ENCODE measurements at regions not wholly inside any gene's neighbourhood (a gene's known extent, or its start where the extent isn't known, plus 50 kb on each side); places are given as distances from the start of the nearest gene placed in this dataset.

DNA sequence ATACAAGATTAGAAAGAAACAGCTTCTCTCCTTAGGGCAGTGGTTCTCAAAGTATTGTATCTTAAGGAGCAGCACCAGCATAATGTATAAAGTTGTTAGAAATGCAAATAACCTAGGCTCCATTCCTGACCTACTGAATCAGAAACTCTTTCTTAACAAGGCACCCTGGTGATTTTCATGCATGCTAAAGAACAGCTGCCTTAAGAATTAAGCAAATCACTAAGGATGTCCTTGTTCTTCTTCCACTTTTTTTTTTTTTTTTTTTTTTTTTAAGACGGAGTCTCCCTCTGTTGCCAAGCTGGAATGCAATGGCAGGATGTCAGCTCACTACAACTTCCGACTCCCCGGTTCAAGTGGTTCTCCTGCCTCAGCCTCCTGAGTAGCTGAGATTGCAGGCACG, 1095.2 kb upstream of the EDIL3 start:
- Histone ChIP-seq H3K27me3 (no peaks in the 10 kb centered on the region), H3K27ac (no peak overlapping the region), H3K36me3 (no peaks in the 10 kb centered on the region), H3K9me3 (no peaks in the 10 kb centered on the region), H3K4me3 (no peak overlapping the region), H3K4me1 (no peaks in the 10 kb centered on the region)
- DNase-seq, result no peak
- 89 to 93% methylated on average over 4 of the region's 4 CpGs for WGBS, 2 donors
- TF ChIP-seq, protein P1, sequence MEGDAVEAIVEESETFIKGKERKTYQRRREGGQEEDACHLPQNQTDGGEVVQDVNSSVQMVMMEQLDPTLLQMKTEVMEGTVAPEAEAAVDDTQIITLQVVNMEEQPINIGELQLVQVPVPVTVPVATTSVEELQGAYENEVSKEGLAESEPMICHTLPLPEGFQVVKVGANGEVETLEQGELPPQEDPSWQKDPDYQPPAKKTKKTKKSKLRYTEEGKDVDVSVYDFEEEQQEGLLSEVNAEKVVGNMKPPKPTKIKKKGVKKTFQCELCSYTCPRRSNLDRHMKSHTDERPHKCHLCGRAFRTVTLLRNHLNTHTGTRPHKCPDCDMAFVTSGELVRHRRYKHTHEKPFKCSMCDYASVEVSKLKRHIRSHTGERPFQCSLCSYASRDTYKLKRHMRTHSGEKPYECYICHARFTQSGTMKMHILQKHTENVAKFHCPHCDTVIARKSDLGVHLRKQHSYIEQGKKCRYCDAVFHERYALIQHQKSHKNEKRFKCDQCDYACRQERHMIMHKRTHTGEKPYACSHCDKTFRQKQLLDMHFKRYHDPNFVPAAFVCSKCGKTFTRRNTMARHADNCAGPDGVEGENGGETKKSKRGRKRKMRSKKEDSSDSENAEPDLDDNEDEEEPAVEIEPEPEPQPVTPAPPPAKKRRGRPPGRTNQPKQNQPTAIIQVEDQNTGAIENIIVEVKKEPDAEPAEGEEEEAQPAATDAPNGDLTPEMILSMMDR (IDR thresholded peaks at IDR 0.05), result no peak
- TF ChIP-seq POLR2A (IDR thresholded peaks at IDR 0.05) (no peak), EP300 (IDR thresholded peaks at IDR 0.05) (no peak), POLR2AphosphoS5 (IDR thresholded peaks at IDR 0.05) (no peak)
- intact Hi-C loops (cut with DNase I), result no loop called here

DNA sequence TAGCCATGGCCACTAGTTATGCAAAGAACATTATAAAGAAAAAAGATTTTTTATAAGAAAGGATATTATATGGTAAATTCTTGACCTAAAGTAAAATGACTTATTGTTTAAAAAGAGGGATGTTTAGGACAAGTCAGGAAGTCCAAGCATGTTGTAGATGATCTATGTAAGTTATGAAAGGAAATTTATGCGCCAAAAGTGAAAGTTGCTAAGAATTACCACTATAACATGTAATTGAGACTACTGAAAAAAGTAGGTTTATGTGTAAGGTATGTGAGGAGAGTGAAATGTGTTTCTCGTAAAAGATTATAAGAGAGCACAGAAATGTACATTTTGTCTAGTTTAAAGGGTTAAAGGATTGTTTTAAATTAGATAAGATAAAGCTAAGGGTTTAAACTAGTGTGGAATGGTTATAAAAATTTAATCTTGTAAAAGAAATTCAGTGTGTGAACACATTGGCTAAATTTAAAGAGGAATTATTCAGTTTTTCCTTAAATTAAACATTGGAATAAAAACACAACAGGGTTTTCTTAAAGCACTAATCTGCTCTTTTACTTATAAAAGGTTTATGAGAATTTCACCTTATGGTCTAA, 1100.4 kb upstream of the EDIL3 start:
- H3K27ac ChIP-seq, result no peak overlapping the region
- no peaks in the 10 kb centered on the region for H3K4me1 ChIP-seq
- no peaks in the 10 kb centered on the region for H3K36me3 ChIP-seq
- DNase-seq, result no peak
- intact Hi-C loops (cut with DNase I), result no loop called here
- H3K4me3 ChIP-seq, result no peak overlapping the region
- no peaks in the 10 kb centered on the region for H3K27me3 ChIP-seq
- WGBS, 2 donors, result 83 to 86% methylated on average over 2 of the region's 2 CpGs
- no peaks in the 10 kb centered on the region for H3K9me3 ChIP-seq
- no peak for TF ChIP-seq POLR2AphosphoS5 (IDR thresholded peaks at IDR 0.05)
- no peak for TF ChIP-seq EP300 (IDR thresholded peaks at IDR 0.05)
- TF ChIP-seq POLR2A (IDR thresholded peaks at IDR 0.05), result no peak
- TF ChIP-seq, protein P1 (IDR thresholded peaks at IDR 0.05), result no peak

DNA sequence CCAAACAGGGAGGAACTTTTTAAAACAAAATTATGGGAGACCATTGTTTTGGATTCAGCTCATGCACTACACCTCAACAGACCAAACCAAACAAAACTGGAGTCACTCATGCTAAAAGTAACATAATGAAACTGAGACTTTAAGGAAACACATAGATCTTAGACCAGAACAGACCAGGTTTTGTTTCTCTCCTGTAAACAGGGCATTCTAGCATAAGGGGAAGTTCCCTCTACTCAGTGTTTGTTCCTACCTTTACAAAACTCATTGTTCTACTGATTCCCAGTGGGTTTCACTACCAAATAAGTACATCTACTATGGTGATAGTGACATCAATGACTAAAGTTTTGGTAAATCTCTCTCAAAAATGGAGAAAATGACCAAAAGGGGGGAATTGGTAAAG, 1103.6 kb upstream of the EDIL3 start:
- Histone ChIP-seq H3K4me3 (no peak overlapping the region), H3K36me3 (no peaks in the 10 kb centered on the region), H3K9me3 (peaks cover 0 to 3% (median 0%) of the 10 kb centered on the region in 4 donors), H3K27ac (no peak overlapping the region), H3K27me3 (no peaks in the 10 kb centered on the region), H3K4me1 (no peaks in the 10 kb centered on the region)
- intact Hi-C loops (cut with DNase I), result no loop called here
- DNase-seq, result no peak
- TF ChIP-seq POLR2AphosphoS5 (IDR thresholded peaks at IDR 0.05) (no peak), POLR2A (IDR thresholded peaks at IDR 0.05) (no peak), EP300 (IDR thresholded peaks at IDR 0.05) (no peak)
- TF ChIP-seq, protein P1 (IDR thresholded peaks at IDR 0.05), result no peak

DNA sequence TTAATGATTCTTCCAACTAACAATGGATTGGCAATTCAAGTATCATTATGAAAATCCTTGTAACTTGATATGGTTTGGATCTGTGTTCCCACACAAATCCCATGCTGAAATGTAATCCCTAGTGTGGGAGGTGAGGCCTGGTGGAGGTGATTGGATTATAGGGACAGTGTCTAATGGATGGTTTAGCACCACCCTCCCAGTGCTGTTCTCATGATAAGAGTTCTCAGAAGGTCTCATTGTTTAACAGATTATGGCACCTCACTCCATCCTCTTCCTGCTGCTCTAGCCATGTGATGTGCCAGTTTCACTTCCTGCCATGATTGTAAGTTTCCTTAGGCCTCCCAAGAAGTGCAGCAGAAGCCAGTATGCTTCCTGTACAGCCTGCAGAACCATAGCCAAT, 1116.2 kb upstream of the EDIL3 start:
- H3K27me3 ChIP-seq, result no peaks in the 10 kb centered on the region
- no peak for DNase-seq
- intact Hi-C loops (cut with DNase I), result no loop called here
- TF ChIP-seq POLR2A (IDR thresholded peaks at IDR 0.05) (no peak), EP300 (IDR thresholded peaks at IDR 0.05) (no peak), POLR2AphosphoS5 (IDR thresholded peaks at IDR 0.05) (no peak)
- TF ChIP-seq, protein P1 (IDR thresholded peaks at IDR 0.05), result no peak
- no peak overlapping the region for H3K27ac ChIP-seq
- no peak overlapping the region for H3K4me3 ChIP-seq
- no peaks in the 10 kb centered on the region for H3K36me3 ChIP-seq
- H3K4me1 ChIP-seq, result no peaks in the 10 kb centered on the region
- no peaks in the 10 kb centered on the region for H3K9me3 ChIP-seq

DNA sequence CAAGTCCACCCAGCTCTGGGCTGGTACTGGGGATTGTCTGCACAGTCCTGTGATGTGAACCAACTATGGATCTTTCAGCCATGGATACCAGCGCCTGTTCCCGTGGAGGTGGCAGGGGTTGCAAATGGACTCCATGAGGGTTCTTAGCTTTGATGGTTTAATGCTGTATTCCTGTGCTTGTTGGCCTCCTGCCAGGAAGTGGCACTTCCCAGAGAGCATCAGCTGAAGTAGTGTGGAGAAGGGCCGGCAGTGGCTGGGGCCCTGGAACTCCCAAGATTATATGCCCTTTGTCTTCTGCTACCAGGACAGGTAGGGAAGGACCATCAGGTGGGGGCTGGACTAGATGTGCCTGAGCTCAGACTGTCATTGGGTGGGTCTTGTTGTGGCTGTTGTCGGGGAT, 1104.8 kb upstream of the COX7C start:
- peaks cover 0 to 2% (median 0%) of the 10 kb centered on the region in 4 donors for H3K9me3 ChIP-seq
- no peak for TF ChIP-seq POLR2A (IDR thresholded peaks at IDR 0.05)
- TF ChIP-seq, protein P1 (IDR thresholded peaks at IDR 0.05), result no peak
- TF ChIP-seq POLR2AphosphoS5 (IDR thresholded peaks at IDR 0.05), result no peak
- TF ChIP-seq EP300 (IDR thresholded peaks at IDR 0.05), result no peak
- H3K4me3 ChIP-seq, result no peak overlapping the region
- WGBS, 2 donors, result 90% methylated on average over 4 of the region's 4 CpGs
- H3K27me3 ChIP-seq, result no peaks in the 10 kb centered on the region
- intact Hi-C loops (cut with DNase I), result no loop called here
- peaks cover 0 to 8% (median 4%) of the 10 kb centered on the region in 4 donors for H3K4me1 ChIP-seq
- no peaks in the 10 kb centered on the region for H3K36me3 ChIP-seq
- no peak for DNase-seq
- H3K27ac ChIP-seq, result no peak overlapping the region
